Adrenal gland (tissue), 5 donors: ENCODE measurements at regions not wholly inside any gene's neighbourhood (a gene's known extent, or its start where the extent isn't known, plus 50 kb on each side); places are given as distances from the start of the nearest gene placed in this dataset.

ENCODE experiments used
- POLR2A ChIP-seq, 2 donors: fragments of 450-650 bp; IDR thresholded peaks; one replicate each; pipeline ENCODE4 v1.6.1; 2017; ENCODE audit warnings: antibody characterized with exemption in 2 of 2, mild to moderate bottlenecking in 2 of 2, moderate library complexity in 1 of 2
- TF ChIP-seq, protein P1 (sequence below), 6 experiments: fragments of 450-650 bp in 4 of 6; fragments of 200-600 bp in 2 of 6; sonication (generic) in 1 of 6; IDR thresholded peaks; 1 replicate in 5 of 6; 2 replicates in 1 of 6; pipeline versions ENCODE4 v1.5.1 to v1.8.0; 2016 to 2021; ENCODE audit warnings: antibody characterized with exemption in 6 of 6, mild to moderate bottlenecking in 2 of 6, moderate library complexity in 1 of 6
- donor health status: DM: no; HTN: no; CAD: no.

DNA sequence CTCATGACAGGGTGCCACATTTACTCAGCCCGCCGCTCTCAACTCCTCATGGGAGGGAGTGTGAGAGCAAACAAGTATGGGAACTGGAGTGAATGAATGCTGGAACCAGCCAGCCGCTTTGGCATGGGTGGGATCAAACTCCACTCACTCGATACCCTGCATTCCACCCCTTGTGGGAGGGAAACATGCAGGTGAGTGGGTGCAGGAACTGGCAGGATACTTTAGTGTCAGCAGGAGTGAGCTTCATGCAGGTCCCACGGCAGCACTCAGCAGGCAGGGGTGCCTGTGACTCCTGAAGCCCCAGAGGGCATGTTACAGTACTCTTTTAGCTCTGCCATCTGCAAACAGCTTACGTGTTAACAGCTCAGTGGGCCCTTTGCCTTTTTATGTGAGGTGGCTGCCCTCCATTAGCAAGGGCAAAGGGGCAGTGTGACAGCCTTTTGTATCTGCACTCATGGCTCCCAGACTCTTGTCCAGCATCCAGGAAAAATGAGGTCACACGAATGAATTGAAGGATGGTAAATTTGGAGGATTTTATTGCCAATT is 433.2 kb upstream of the NMUR2 start:
- TF ChIP-seq, protein P1, sequence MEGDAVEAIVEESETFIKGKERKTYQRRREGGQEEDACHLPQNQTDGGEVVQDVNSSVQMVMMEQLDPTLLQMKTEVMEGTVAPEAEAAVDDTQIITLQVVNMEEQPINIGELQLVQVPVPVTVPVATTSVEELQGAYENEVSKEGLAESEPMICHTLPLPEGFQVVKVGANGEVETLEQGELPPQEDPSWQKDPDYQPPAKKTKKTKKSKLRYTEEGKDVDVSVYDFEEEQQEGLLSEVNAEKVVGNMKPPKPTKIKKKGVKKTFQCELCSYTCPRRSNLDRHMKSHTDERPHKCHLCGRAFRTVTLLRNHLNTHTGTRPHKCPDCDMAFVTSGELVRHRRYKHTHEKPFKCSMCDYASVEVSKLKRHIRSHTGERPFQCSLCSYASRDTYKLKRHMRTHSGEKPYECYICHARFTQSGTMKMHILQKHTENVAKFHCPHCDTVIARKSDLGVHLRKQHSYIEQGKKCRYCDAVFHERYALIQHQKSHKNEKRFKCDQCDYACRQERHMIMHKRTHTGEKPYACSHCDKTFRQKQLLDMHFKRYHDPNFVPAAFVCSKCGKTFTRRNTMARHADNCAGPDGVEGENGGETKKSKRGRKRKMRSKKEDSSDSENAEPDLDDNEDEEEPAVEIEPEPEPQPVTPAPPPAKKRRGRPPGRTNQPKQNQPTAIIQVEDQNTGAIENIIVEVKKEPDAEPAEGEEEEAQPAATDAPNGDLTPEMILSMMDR (IDR thresholded peaks at IDR 0.05) = no peak
- no peak for TF ChIP-seq POLR2A (IDR thresholded peaks at IDR 0.05)
